Stomach (tissue), 4 donors: ENCODE measurements at regions not wholly inside any gene's neighbourhood (a gene's known extent, or its start where the extent isn't known, plus 50 kb on each side); places are given as distances from the start of the nearest gene placed in this dataset.

Experiments used
- POLR2A ChIP-seq, 4 donors: fragments of 450-650 bp; IDR thresholded peaks; one replicate each; pipeline ENCODE4 v1.6.1; 2016; ENCODE audit warnings: antibody characterized with exemption in 4 of 4, control low read depth in 2 of 4, mild to moderate bottlenecking in 1 of 4, moderate library complexity in 1 of 4
- TF ChIP-seq, protein P1 (sequence below), 7 experiments: fragments of 450-650 bp in 4 of 7; fragments of 200-600 bp in 3 of 7; sonication (generic) in 3 of 7; IDR thresholded peaks; one replicate each; pipeline ENCODE4 v1.5.1; 2016 to 2019; ENCODE audit warnings: antibody characterized with exemption in 7 of 7, control low read depth in 2 of 7, mild to moderate bottlenecking in 1 of 7

DNA sequence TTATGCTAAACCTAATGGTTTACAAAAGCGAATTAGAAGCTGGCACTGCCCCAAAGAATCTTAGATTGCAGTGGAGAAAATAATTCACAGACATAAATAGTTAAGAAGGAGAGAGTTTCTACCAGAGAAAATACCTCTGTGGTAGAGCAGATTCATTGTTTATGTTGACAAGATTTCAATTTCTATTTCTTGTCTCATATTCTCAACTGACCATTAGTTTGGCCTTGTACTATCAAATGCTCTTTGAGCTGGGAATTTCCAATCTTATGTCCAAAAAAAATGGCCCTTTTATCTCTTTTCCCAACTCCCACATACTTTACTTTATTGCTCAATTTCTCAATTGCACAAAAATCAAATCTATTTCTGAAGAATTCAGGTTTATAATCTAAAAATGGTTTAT lies 804.1 kb upstream of the CITED2 start:
- TF ChIP-seq, protein P1, sequence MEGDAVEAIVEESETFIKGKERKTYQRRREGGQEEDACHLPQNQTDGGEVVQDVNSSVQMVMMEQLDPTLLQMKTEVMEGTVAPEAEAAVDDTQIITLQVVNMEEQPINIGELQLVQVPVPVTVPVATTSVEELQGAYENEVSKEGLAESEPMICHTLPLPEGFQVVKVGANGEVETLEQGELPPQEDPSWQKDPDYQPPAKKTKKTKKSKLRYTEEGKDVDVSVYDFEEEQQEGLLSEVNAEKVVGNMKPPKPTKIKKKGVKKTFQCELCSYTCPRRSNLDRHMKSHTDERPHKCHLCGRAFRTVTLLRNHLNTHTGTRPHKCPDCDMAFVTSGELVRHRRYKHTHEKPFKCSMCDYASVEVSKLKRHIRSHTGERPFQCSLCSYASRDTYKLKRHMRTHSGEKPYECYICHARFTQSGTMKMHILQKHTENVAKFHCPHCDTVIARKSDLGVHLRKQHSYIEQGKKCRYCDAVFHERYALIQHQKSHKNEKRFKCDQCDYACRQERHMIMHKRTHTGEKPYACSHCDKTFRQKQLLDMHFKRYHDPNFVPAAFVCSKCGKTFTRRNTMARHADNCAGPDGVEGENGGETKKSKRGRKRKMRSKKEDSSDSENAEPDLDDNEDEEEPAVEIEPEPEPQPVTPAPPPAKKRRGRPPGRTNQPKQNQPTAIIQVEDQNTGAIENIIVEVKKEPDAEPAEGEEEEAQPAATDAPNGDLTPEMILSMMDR (IDR thresholded peaks at IDR 0.05): no peak
- TF ChIP-seq POLR2A (IDR thresholded peaks at IDR 0.05): no peak
